B cell (primary cell): ENCODE measurements at regions not wholly inside any gene's neighbourhood (a gene's known extent, or its start where the extent isn't known, plus 50 kb on each side); places are given as distances from the start of the nearest gene placed in this dataset.

Experiments
- ATAC-seq: fragments of 200-7000 bp; cut with Tn5 transposase; one replicate; pipeline ENCODE4 v1.10.0; 2021; ENCODE audit warnings: low read depth, mild to moderate bottlenecking, moderate number of reproducible peaks, moderate library complexity
- CTCF ChIA-PET: fragments of 350-600 bp; sonication (Branson Sonifier 250); formaldehyde crosslinking; loops from one replicate; lab custom pipeline; 2021; ENCODE audit warnings: antibody characterized with exemption, inconsistent platforms; lab: Charles Lee
- POLR2A ChIA-PET: fragments of 350-600 bp; sonication (Branson Sonifier 250); formaldehyde crosslinking; loops from one replicate; lab custom pipeline; 2021; ENCODE audit warnings: antibody characterized with exemption; lab: Charles Lee
- DNase-seq: peaks from one replicate; pipeline ENCODE4 v3.0.0; 2013
- H2AFZ ChIP-seq: 2 replicates; pipeline ENCODE4 v1.6.1; 2012; ENCODE audit warnings: mild to moderate bottlenecking, low read depth, low read length; ENCODE audit not compliant: insufficient read depth, poor library complexity, severe bottlenecking
- H3K27ac ChIP-seq, 2 donors: 1 replicate in 1 of 2; 2 replicates in 1 of 2; pipeline ENCODE4 v1.5.1; 2012 to 2013; ENCODE audit warnings: low read length in 2 of 2, mild to moderate bottlenecking in 2 of 2, moderate library complexity in 1 of 2
- H3K27me3 ChIP-seq, 4 experiments: fragments of 200-600 bp in 1 of 4; sonication (generic) in 1 of 4; replicated peaks in 1 of 4; 1 replicate in 2 of 4; 2 replicates in 2 of 4; pipeline versions ENCODE4 v1.6.1 to v1.7.0; 2013 to 2016; ENCODE audit warnings: low read length in 3 of 4, mild to moderate bottlenecking in 2 of 4, mixed read lengths in 1 of 4, moderate library complexity in 1 of 4; ENCODE audit not compliant: insufficient read depth in 4 of 4, control insufficient read depth in 3 of 4; ENCODE audit errors: control extremely low read depth in 1 of 4
- H3K36me3 ChIP-seq, 2 experiments: replicated peaks in 1 of 2; 1 replicate in 1 of 2; 2 replicates in 1 of 2; pipeline versions ENCODE4 v1.6.1 to v1.7.1; 2013; ENCODE audit warnings: low read length in 1 of 2; ENCODE audit not compliant: insufficient read depth in 2 of 2, control insufficient read depth in 1 of 2; ENCODE audit errors: control extremely low read depth in 1 of 2, extremely low read depth in 1 of 2
- H3K4me1 ChIP-seq, 2 donors: fragments of 200-600 bp in 1 of 2; sonication (generic) in 1 of 2; 1 replicate in 1 of 2; 2 replicates in 1 of 2; pipeline versions ENCODE4 v1.5.1 to v1.6.1; 2013 to 2017; ENCODE audit warnings: low read length in 2 of 2; ENCODE audit not compliant: control insufficient read depth in 2 of 2, insufficient read depth in 2 of 2
- H3K4me2 ChIP-seq: replicated peaks from 2 replicates; pipeline ENCODE3; 2012; ENCODE audit warnings: mild to moderate bottlenecking, low read depth, low read length; ENCODE audit not compliant: poor library complexity, severe bottlenecking
- H3K4me3 ChIP-seq, 5 experiments: fragments of 200-600 bp in 1 of 5; sonication (generic) in 1 of 5; 1 replicate in 3 of 5; 2 replicates in 2 of 5; pipeline versions ENCODE4 v1.5.1 to v1.7.0; 2011 to 2016; ENCODE audit warnings: low read length in 4 of 5, mild to moderate bottlenecking in 4 of 5, low read depth in 2 of 5, control low read depth in 1 of 5, moderate library complexity in 1 of 5; ENCODE audit not compliant: insufficient read depth in 1 of 5; ENCODE audit errors: control extremely low read depth in 1 of 5, extremely low read depth in 1 of 5
- H3K79me2 ChIP-seq: fragments of 200-600 bp; sonication (generic); one replicate; pipeline ENCODE4 v1.6.0; 2016; ENCODE audit warnings: low read length; ENCODE audit not compliant: control insufficient read depth, insufficient read depth
- H3K9ac ChIP-seq: fragments of 200-600 bp; sonication (generic); 2 replicates; pipeline ENCODE4 v1.6.1; 2017; ENCODE audit warnings: mild to moderate bottlenecking, low read length, moderate library complexity
- H3K9me3 ChIP-seq, 3 donors: one replicate each; pipeline versions ENCODE4 v1.6.1 to v1.7.1; 2013; ENCODE audit warnings: low read length in 2 of 3; ENCODE audit not compliant: control insufficient read depth in 2 of 3, insufficient read depth in 1 of 3; ENCODE audit errors: control extremely low read depth in 1 of 3
- H4K20me1 ChIP-seq: 2 replicates; pipeline ENCODE4 v1.6.0; 2012; ENCODE audit warnings: mild to moderate bottlenecking, low read length; ENCODE audit not compliant: insufficient read depth, control insufficient read depth, poor library complexity, severe bottlenecking
- H3K27ac Mint-ChIP-seq: one replicate; pipeline ENCODE4 v1.8.0; 2021; ENCODE audit warnings: mixed read lengths
- H3K27me3 Mint-ChIP-seq: one replicate; pipeline ENCODE4 v1.8.0; 2021; ENCODE audit warnings: mixed read lengths
- H3K4me1 Mint-ChIP-seq: one replicate; pipeline ENCODE4 v1.8.0; 2021; ENCODE audit warnings: mixed read lengths
- H3K4me3 Mint-ChIP-seq: one replicate; pipeline ENCODE4 v1.8.0; 2021; ENCODE audit warnings: mixed read lengths
- H3K9me3 Mint-ChIP-seq: one replicate; pipeline ENCODE4 v1.8.0; 2022; ENCODE audit warnings: mixed read lengths; ENCODE audit not compliant: insufficient read depth
- CTCF ChIP-seq: fragments of 200-600 bp; IDR thresholded peaks from one replicate; pipeline ENCODE4 v1.8.0; 2022; ENCODE audit warnings: antibody characterized with exemption, mild to moderate bottlenecking
- EZH2 ChIP-seq: IDR thresholded peaks from 2 replicates; pipeline ENCODE4 v1.6.1; 2012; ENCODE audit warnings: borderline replicate concordance, low read depth, mild to moderate bottlenecking, moderate library complexity, low read length; ENCODE audit not compliant: insufficient read depth, poor library complexity, severe bottlenecking
- WGBS: methylation state at CpG from one replicate; pipeline ENCODE4 v1.1.5; 2013; ENCODE audit warnings: missing lambda C conversion rate; ENCODE audit not compliant: insufficient coverage; 5-methylcytosine and 5-hydroxymethylcytosine counted together
- intact Hi-C: fragments of 100-400 bp; cut with micrococcal nuclease; formaldehyde crosslinking; loops from one replicate; pipeline ENCODE4 v1.10.0; 2022

- no peaks in the 10 kb centered on the region for H4K20me1 ChIP-seq
- DNase-seq (no peak), ATAC-seq (no peak)
- no peaks in the 10 kb centered on the region for H3K4me1 ChIP-seq
- POLR2A ChIA-PET: no interaction called here
- intact Hi-C loops: no loop called here
- Mint-ChIP-seq H3K27me3 (no peaks in the 10 kb centered on the region), H3K9me3 (no peaks in the 10 kb centered on the region), H3K4me3 (no peak overlapping the region), H3K4me1 (no peaks in the 10 kb centered on the region), H3K27ac (no peak overlapping the region)
- H3K27ac ChIP-seq: no peak overlapping the region
- no peaks in the 10 kb centered on the region for H3K36me3 ChIP-seq
- H2AFZ ChIP-seq: no peak overlapping the region
- H3K9me3 ChIP-seq: no peaks in the 10 kb centered on the region
- H3K4me2 ChIP-seq: no peak overlapping the region
- CTCF ChIA-PET: no interaction called here
- 100% methylated on average over 2 of the region's 2 CpGs for WGBS
- H3K9ac ChIP-seq: no peak overlapping the region
- no peaks in the 10 kb centered on the region for H3K27me3 ChIP-seq
- TF ChIP-seq EZH2 (no peak), CTCF (no peak)
- H3K79me2 ChIP-seq: no peaks in the 10 kb centered on the region
- H3K4me3 ChIP-seq: no peak overlapping the region
Measured at GRCh38 chr14:100453930-100454329, 130.8 kb downstream of the SLC25A47 start.

- Histone ChIP-seq H3K36me3 (no peaks in the 10 kb centered on the region), H3K9me3 (no peaks in the 10 kb centered on the region), H3K4me2 (no peak overlapping the region), H2AFZ (no peak overlapping the region), H4K20me1 (no peaks in the 10 kb centered on the region), H3K27ac (no peak overlapping the region), H3K79me2 (no peaks in the 10 kb centered on the region), H3K4me3 (no peak overlapping the region), H3K4me1 (no peaks in the 10 kb centered on the region), H3K9ac (no peak overlapping the region), H3K27me3 (no peaks in the 10 kb centered on the region)
- H3K4me3 Mint-ChIP-seq: no peak overlapping the region
- no peaks in the 10 kb centered on the region for H3K4me1 Mint-ChIP-seq
- DNase-seq: no peak
- no peak overlapping the region for H3K27ac Mint-ChIP-seq
- ATAC-seq: no peak
- POLR2A ChIA-PET: no interaction called here
- CTCF ChIA-PET: interaction anchor here (0.8 kb wide), 1 partner anchor 10 kb away, joined by 3 read pairs; no protein-coding TSS in a partner anchor
- no CpG with 5 or more reads among the region's 1 CpG for WGBS
- no peaks in the 10 kb centered on the region for H3K27me3 Mint-ChIP-seq
- no peaks in the 10 kb centered on the region for H3K9me3 Mint-ChIP-seq
- TF ChIP-seq EZH2 (no peak), CTCF (no peak)
- intact Hi-C loops: no loop called here
Measured at GRCh38 chr14:100454437-100454836, 131.3 kb downstream of the SLC25A47 start.
